Effector CD8-positive, alpha-beta T cell (primary cell): ENCODE measurements at regions not wholly inside any gene's neighbourhood (a gene's known extent, or its start where the extent isn't known, plus 50 kb on each side); places are given as distances from the start of the nearest gene placed in this dataset.

ENCODE experiments used
- DNase-seq: peaks from one replicate; lab custom pipeline; 2025; lab: John Stamatoyannopoulos, UW

DNA sequence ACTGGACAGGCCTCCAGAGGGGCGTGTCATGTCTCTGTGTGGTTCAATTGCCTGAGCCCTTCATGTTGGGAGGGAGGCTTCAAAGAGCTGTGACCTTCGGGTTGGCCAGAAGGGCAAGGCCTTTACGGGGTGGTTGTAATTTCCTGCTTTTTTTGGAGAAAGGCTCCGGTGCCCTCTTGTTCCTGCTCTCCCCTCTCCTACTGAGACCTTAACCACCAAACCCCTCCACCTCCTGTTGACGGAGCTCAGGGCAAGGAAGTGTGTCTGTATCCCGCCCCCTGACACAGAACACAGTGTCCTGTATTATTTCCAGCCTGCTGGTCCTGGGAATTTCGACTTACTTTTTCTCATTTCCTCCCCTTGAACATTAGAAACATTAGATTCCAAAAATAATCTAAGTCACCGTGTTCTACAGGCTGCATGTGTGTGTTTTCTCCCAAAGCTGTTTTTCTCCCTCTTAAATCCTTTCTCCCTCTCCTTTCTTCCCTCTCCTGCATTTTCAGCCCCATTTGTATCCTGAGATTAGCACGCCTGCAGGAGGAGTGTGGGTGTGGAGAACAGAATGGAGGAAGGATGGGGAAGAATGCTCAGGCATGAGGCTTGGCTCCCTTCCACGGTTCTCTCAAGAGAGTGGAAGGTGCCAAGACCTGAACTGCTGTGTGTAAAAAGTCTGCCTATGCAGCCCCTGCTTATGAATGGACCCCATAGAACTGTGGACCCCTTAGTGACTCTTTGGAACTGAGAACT is 285.4 kb upstream of the ROPN1 start:
- no peak for DNase-seq

- no peak for DNase-seq
These were observed 289.8 kb upstream of the ROPN1 start for GRCh38 chr3:124281453-124282316.

- no peak for DNase-seq
These were observed 291.1 kb upstream of the ROPN1 start for GRCh38 chr3:124282751-124283651.

DNA sequence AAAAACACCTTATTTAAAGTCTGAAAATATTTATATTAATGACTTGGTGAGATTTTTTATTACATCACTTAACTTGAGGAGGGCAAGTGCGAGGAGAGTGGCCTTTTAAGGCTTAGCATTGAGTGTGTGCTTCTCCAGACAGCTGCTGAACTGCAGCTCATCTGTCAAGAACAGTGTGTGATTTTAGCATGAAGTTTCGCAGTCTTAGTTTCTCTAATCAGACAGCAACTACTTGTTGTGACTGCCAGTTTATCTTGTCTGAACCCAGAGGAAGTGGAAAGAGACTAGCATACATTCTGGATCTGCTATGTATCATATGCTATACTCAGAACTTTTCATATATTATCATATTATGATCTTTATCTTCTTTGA is 291.7 kb upstream of the ROPN1 start:
- DNase-seq: no peak

- no peak for DNase-seq
These were observed 297.1 kb upstream of the ROPN1 start for GRCh38 chr3:124288996-124289395.

- no peak for DNase-seq
These were observed 299.1 kb upstream of the ROPN1 start for GRCh38 chr3:124291008-124291407.

GRCh38 chr3:124292329-124292728 is 300.4 kb upstream of the ROPN1 start:
- no peak for DNase-seq

DNA sequence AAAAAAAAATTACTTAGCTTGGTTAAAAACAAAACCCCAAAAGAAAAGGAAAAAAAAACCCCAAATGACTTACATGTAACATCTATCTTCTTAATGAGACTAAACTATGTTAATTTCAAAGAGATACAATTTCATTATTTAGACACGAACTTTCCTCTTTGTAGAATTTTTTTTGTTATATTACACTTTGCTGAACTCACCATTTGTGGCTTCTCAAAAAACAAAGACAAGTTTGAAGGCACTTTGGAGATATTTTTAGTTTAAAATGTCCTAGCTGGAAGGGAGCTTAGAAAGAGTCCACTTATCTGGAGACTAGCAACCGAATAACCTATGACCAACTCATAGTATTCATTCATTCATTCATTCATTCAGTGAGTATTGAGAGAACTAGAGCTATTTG is 301.7 kb upstream of the ROPN1 start:
- DNase-seq: no peak

DNA sequence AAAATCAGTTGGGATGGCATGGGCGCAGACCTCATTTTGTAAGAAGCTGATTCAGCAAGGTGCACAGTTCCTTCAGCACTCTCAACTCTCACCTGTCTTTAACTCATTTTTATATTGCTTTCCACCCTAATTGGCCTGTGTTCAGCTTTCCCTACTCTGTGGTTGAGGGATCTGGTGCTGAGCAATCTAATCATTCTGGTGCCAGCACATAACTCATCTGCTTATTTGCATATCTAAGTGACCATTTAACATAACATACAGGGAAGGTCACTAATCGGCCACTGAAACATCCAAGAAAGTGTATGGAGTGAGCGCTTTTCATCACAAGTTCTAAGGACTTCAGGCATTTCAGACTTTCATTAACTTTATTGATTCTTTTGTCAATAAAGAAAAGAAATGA is 303.4 kb upstream of the ROPN1 start:
- DNase-seq: no peak

DNA sequence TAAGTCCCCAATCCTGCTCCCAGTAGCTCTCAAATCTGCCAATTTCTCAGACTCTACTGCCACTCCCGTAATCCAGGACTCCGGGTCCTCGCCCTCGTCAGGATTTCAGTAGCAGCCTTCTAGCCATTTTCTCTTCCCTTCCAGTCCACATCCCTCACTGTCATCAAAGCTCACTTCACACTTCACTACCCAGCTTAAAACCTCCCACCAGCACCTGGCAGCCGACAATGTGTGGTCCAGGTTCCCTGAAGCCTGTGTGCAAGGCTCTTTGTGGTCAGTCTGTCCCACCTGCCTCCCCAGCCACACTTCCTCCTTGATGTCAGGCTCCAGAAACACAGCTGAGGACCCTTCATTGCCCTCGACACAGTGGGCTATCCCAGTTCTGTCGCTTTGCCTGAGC is 304.5 kb upstream of the ROPN1 start:
- no peak for DNase-seq

DNA sequence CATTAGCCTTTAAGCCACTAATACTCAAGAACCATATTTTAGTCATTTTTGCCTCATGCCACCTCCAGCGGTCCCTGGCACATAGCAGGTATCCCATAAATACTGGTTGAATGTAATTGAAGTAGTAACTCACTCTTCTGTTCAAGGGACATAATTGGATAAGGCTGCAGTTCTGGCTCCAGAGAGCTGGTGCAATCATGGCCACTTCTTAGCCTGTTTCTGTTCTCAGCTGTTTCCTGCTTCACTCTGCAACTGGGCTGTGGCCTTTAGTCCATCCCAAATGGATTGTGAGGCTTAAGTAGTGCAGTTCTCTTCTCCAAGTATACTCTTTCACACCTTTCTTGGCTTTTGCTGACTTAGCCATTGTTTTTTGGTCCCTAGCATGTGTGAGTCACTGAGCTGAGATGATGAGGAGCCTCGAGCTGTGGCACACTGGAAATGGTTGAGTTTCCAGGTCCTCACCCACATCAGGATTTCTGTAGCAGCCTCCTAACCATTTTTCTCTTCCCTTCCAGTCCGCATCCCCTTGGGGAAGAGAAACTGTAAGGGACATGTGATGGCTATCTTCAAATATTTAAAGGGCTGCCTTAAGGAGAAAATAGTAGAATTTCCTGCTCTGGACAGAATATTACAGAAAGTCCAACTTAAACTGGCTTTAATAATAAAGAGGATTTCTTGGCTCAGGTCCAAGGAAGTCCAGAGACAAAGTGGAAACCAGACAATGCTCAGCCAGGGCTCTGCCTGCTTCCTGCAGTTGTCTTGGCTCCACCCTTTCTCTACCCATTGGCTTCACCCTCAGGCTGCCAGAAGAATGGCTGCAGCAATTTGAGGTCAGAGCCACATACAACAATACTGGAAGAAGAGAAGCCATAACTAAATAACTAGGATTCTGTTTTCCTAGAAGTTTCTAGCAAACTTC is 305.4 kb upstream of the ROPN1 start:
- DNase-seq: no peak

DNA sequence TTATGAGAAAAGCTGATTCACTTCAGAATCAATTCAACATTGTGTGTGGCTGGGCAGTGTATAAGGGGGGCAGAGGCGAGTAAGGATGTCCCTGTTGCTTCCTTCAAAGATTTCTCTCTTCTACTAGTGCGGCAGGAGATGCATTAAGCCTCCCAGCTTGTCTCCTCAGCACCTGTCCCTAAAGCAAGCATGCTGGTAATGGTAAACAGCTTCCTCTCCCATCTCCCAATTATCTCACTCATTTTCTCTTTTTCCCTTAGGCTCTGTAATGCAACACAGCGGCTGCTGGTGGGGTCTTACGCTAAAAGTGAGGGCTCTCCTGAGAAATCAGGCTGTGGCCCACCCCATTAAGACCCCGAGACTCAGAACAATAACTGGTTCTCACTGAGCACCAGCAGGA is 306.4 kb upstream of the ROPN1 start:
- no peak for DNase-seq

- DNase-seq: no peak
These were observed 307.0 kb upstream of the ROPN1 start for GRCh38 chr3:124298951-124299350.

GRCh38 chr3:124299831-124300230 is 307.9 kb upstream of the ROPN1 start:
- no peak for DNase-seq

GRCh38 chr3:124300416-124300815 is 308.5 kb upstream of the ROPN1 start:
- DNase-seq: no peak

GRCh38 chr3:124303305-124303910 is 311.5 kb upstream of the ROPN1 start:
- no peak for DNase-seq

- DNase-seq: no peak
These were observed 314.7 kb upstream of the ROPN1 start for GRCh38 chr3:124306665-124307064.

DNA sequence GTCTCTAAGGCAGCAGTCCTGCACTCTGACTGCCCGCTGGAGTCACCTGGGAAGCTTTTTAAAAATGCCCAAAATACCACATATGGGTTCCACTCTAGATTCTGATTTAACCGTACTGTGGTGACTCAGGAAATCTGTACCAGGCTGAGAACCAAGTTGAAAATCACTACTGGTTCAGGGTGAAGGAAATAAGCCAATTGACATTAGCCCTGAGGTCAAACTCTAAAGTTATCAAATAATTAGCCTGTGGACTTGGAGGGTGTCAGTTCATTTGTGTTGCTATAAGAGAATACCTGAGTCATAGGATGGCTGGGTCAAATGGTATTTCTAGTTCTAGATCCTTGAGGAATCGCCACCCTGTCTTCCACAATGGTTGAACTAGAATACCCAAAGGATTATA is 321.7 kb upstream of the ROPN1 start:
- DNase-seq: no peak

GRCh38 chr3:124315215-124316033 is 323.5 kb upstream of the ROPN1 start:
- no peak for DNase-seq

DNA sequence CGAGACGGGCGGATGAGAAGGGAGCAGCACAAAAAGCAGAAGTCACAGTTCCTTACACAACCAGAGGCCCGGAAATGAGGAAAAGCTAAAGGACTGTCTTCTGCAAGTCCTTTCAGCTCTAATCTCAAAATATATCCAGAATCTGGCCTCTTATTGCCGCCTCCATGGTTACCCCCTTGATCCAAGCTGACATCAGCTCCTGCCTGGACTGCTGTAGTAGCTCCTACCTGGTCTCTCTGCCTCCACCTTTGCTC is 324.0 kb upstream of the ROPN1 start:
- no peak for DNase-seq
